ENCODE measurements at regions not wholly inside any gene's neighbourhood (a gene's known extent, or its start where the extent isn't known, plus 50 kb on each side); places are given as distances from the start of the nearest gene placed in this dataset.

GRCh38 chr9:129357773-129358245 is 179.7 kb upstream of the IER5L start:
- no peak for TF ChIP-seq CTCF (IDR thresholded peaks at IDR 0.05)
- TF ChIP-seq ZFX (IDR thresholded peaks at IDR 0.05; ENCODE audit: borderline replicate concordance), result no peak

Measured in 22Rv1 (cell line).